Muscle layer of colon (tissue), 2 donors: ENCODE measurements at regions not wholly inside any gene's neighbourhood (a gene's known extent, or its start where the extent isn't known, plus 50 kb on each side); places are given as distances from the start of the nearest gene placed in this dataset.
"Not testable (repeated sequence)": the region's sequence is repeated elsewhere in the genome, so short reads cannot be mapped to it uniquely, and the experiment has no call there.

ENCODE experiments used
- H3K27ac ChIP-seq: one replicate; pipeline ENCODE4 v1.7.0; 2013; ENCODE audit warnings: low read depth, mild to moderate bottlenecking, low read length, moderate library complexity
- H3K27me3 ChIP-seq, 2 donors: one replicate each; pipeline ENCODE4 v1.7.0; 2013; ENCODE audit warnings: low read length in 2 of 2, mild to moderate bottlenecking in 2 of 2; ENCODE audit not compliant: insufficient read depth in 2 of 2, control insufficient read depth in 1 of 2
- H3K36me3 ChIP-seq: one replicate; pipeline ENCODE4 v1.7.0; 2013; ENCODE audit warnings: mild to moderate bottlenecking, low read length; ENCODE audit not compliant: insufficient read depth
- H3K4me1 ChIP-seq: one replicate; pipeline ENCODE4 v1.7.0; 2013; ENCODE audit warnings: mild to moderate bottlenecking, low read length; ENCODE audit not compliant: insufficient read depth
- H3K4me3 ChIP-seq, 2 donors: one replicate each; pipeline ENCODE4 v1.7.0; 2013; ENCODE audit warnings: low read length in 2 of 2, low read depth in 1 of 2, mild to moderate bottlenecking in 1 of 2, moderate library complexity in 1 of 2
- H3K9ac ChIP-seq: one replicate; pipeline ENCODE4 v1.7.0; 2013; ENCODE audit warnings: low read length
- H3K9me3 ChIP-seq: one replicate; pipeline ENCODE4 v1.7.0; 2013; ENCODE audit warnings: mild to moderate bottlenecking, low read length
- donor health status: abdominal sarcoma.
- donor health status: Adenocarcinoma of cecum.

DNA sequence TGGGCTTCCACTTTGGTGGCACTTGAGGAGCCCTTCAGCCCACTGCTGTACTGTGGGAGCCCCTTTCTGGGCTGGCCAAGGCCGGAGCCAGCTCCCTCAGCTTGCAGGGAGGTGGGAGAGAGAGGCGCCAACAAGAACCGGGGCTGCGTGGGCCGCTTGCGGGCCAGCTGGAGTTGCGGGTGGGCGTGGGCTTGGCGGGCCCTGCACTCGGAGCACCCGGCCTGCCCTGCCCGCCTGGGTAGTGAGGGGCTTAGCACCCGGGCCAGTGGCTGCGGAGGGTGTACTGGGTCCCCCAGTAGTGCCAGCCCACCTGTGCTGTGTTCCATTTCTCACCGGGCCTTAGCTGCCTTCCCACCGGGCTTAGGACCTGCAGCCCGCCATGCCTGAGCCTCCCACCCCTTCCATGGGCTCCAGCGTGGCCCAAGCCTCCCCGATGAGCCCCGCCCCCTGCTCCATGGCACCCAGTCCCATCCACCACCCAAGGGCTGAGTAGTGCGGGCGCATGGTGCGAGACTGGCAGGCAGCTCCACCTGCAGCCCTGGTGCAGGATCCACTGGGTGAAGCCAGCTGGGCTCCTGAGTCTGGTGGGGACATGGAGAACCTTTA, 437.9 kb upstream of the API5 start:
- not testable (repeated sequence) for H3K9me3 ChIP-seq

DNA sequence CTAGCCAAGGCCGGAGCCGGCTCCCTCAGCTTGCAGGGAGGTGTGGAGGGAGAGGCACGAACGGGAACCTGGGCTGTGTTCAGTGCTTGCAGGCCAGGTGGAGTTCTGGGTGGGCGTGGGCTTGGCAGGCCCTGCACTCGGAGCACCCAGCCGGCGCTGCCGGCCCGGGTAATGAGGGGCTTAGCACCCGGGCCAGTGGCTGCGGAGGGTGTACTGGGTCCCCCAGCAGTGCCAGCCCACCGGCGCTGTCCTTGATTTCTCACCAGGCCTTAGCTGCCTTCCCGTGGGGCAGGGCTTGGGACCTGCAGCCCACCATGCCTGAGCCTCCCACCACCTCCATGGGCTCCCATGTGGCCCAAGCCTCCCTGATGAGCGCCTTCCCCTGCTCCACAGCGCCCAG, 430.5 kb upstream of the API5 start:
- H3K9ac ChIP-seq, H3K4me3 ChIP-seq, H3K27me3 ChIP-seq, H3K27ac ChIP-seq, H3K4me1 ChIP-seq, H3K9me3 ChIP-seq, H3K36me3 ChIP-seq: not testable (repeated sequence)

More for the DNA sequence above, 437.9 kb upstream of the API5 start:
- H3K4me3 ChIP-seq, H3K36me3 ChIP-seq, H3K4me1 ChIP-seq, H3K27ac ChIP-seq, H3K9ac ChIP-seq, H3K27me3 ChIP-seq: not testable (repeated sequence)

DNA sequence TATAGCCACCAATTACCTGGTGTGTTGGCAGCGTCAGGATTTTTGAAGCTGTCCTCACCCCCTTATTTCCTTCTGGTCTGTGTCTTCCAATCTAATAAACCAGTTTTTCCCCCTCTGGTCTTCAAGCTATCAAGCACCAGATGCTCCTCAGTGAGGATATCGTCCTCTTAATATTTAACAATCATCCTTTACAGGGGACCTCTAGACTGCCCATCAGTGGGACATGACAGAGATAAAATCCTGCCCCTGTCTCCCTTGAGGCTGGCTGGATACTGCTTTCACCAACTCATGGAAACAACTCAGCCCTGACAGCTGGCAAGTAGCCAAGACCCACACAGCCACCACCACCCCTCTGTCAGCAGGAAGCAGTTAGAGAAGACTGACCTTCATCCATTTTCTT, 421.0 kb upstream of the API5 start:
- no peak overlapping the region for H3K4me3 ChIP-seq
- H3K9me3 ChIP-seq: no peaks in the 10 kb centered on the region
- no peak overlapping the region for H3K27ac ChIP-seq
- H3K27me3 ChIP-seq: no peaks in the 10 kb centered on the region
- no peaks in the 10 kb centered on the region for H3K36me3 ChIP-seq
- no peak overlapping the region for H3K9ac ChIP-seq
- no peaks in the 10 kb centered on the region for H3K4me1 ChIP-seq

DNA sequence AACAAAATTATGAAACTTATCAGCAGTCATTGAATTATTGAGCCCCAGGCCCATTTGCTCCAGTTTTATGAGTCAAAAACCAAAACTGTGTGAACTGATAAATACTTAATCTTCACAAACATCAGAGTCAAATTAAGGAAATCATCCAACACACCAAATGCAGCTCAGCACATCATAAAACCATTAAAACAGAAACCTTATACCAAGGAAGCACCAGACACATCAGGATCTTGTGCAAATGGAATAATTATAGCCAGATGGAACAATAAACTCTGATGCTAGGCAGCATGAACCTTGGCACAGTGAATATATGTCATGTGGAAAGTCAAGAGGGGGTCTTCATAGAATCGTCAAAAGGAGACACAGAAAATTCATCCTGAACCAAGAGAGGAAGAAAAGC, 410.7 kb upstream of the API5 start:
- no peak overlapping the region for H3K9ac ChIP-seq
- H3K27ac ChIP-seq: no peak overlapping the region

DNA sequence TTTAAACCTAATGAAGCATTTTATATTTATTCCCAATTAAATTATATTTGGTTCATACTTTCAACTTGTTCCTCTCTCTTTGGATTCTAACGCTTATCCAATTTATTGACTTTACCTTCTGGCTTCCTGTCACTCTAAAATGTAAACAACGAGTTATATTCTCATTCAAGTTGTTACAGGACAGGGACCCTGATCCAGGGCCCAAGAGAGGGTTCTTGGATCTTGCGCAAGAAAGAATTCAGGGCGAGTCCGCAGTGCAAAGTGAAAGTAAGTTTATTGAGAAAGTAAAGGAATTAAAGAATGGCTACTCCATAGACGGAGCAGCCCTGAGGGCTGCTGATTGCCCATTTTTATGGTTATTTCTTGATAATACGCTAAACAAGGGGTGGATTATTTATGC, 405.6 kb upstream of the API5 start:
- Histone ChIP-seq H3K4me3 (no peak overlapping the region), H3K4me1 (no peaks in the 10 kb centered on the region), H3K9me3 (no peaks in the 10 kb centered on the region), H3K9ac (no peak overlapping the region), H3K27ac (no peak overlapping the region), H3K36me3 (no peaks in the 10 kb centered on the region), H3K27me3 (no peaks in the 10 kb centered on the region)

More for the DNA sequence above, 410.7 kb upstream of the API5 start:
- Histone ChIP-seq H3K4me1 (no peaks in the 10 kb centered on the region), H3K9me3 (no peaks in the 10 kb centered on the region), H3K4me3 (no peak overlapping the region), H3K36me3 (no peaks in the 10 kb centered on the region), H3K27me3 (no peaks in the 10 kb centered on the region)

DNA sequence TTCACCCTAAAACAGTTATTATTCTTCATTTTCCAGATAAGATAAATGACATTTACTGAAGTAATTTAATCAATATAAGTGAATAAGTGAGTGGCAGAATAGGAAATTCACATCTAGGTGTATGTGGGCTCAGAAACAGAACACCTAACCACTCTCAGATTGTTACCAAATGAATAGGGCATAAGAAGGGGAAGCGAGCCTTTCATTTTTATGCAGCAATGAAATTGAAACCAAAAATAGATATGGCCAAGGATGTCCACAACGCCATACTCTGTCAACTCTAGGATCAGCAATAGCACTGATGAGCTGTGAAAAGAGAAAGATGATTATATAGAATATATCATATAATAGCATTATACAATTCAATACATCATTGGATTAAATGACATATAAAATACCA, 398.1 kb upstream of the API5 start:
- no peaks in the 10 kb centered on the region for H3K27me3 ChIP-seq
- no peaks in the 10 kb centered on the region for H3K9me3 ChIP-seq
- H3K27ac ChIP-seq: no peak overlapping the region
- H3K36me3 ChIP-seq: no peaks in the 10 kb centered on the region
- no peak overlapping the region for H3K4me3 ChIP-seq
- H3K4me1 ChIP-seq: no peaks in the 10 kb centered on the region
- H3K9ac ChIP-seq: no peak overlapping the region

DNA sequence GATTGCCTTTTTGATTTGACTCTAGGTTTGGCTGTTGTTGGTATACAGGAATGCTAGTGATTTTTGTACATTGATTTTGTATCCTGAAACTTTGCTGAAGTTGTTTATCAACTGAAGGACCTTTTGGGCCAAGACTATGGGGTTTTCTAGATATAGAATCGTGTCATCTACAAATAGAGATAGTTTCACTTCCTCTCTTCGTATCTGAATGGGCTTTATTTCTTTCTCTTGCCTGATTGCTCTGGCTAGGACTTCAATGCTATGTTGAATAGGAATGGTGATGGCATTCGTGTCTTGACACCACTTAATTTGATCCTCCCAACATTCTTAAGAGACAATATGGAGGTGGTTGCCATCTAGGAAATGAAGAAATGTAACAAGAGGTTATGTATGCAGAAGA, 388.1 kb upstream of the API5 start:
- Histone ChIP-seq H3K9me3 (no peaks in the 10 kb centered on the region), H3K27me3 (no peaks in the 10 kb centered on the region), H3K36me3 (no peaks in the 10 kb centered on the region), H3K27ac (no peak overlapping the region), H3K9ac (no peak overlapping the region), H3K4me1 (no peaks in the 10 kb centered on the region), H3K4me3 (no peak overlapping the region)

DNA sequence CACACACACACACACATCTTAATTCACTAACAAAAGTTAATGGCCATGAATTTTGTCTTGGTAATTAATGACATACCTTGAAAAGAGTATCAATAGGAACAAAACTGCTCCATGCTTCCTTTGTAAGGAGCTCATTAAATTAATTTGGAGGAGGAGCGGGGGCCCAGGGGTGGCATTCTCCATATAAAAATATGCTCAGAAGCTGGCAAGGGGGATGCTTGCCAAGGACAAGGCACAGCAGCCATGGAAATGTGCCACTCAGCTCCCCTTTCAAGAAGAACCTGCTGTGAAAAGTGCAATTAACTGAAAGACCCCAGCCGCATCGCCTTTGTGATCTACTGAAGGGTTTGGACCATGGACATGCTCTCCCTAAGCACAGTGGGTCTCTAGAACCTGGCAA, 385.9 kb upstream of the API5 start:
- no peak overlapping the region for H3K27ac ChIP-seq
- no peak overlapping the region for H3K4me3 ChIP-seq
- no peaks in the 10 kb centered on the region for H3K9me3 ChIP-seq
- no peaks in the 10 kb centered on the region for H3K4me1 ChIP-seq
- no peak overlapping the region for H3K9ac ChIP-seq
- H3K27me3 ChIP-seq: no peaks in the 10 kb centered on the region
- no peaks in the 10 kb centered on the region for H3K36me3 ChIP-seq

DNA sequence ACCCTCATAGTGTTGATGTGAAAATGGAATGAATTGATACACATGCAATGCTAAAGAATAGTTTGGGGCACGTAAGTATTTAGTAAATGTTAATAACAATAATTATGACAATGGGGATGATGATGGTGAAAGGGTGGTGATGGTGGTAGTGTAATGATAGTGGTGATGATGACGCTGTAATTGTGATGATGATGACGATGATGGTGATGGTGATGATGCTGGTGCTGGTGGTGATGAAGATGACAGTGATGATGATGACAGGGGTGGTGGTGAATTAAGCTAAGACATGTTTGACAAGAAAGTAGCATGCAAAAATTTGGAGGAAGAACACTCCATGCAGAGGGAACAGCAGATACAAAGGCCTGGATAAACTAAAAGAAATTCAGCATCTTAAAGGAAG, 364.4 kb upstream of the API5 start:
- no peaks in the 10 kb centered on the region for H3K27me3 ChIP-seq
- H3K36me3 ChIP-seq: no peaks in the 10 kb centered on the region
- H3K27ac ChIP-seq: no peak overlapping the region
- H3K4me1 ChIP-seq: no peaks in the 10 kb centered on the region
- no peak overlapping the region for H3K4me3 ChIP-seq
- H3K9me3 ChIP-seq: no peaks in the 10 kb centered on the region
- no peak overlapping the region for H3K9ac ChIP-seq

DNA sequence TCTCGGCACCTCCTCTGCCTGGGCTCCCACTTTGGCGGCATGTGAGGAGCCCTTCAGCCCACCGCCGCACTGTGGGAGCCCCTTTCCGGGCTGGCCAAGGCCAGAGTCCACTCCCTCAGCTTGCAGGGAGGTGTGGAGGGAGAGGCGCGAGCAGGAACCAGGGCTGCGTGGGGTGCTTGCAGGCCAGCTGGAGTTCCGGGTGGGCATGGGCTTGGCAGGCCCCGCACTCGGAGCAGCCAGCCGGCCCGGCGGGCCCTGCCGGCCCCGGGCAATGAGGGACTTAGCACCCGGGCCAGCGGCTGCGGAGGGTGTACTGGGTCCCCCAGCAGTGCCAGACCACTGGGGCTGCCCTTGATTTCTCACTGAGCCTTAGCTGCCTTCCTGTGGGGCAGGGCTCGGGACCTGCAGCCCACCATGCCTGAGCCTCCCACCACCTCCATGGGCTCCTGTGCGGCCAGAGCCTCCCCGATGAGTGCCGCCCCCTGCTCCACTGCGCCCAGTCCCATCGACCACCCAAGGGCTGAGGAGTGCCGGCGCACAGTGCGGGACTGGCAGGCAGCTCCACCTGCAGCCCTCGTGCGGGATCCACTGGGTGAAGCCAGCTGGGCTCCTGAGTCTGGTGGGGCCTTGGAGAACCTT, 361.9 kb upstream of the API5 start:
- H3K9me3 ChIP-seq, H3K4me1 ChIP-seq, H3K4me3 ChIP-seq, H3K9ac ChIP-seq, H3K36me3 ChIP-seq, H3K27me3 ChIP-seq, H3K27ac ChIP-seq: not testable (repeated sequence)

DNA sequence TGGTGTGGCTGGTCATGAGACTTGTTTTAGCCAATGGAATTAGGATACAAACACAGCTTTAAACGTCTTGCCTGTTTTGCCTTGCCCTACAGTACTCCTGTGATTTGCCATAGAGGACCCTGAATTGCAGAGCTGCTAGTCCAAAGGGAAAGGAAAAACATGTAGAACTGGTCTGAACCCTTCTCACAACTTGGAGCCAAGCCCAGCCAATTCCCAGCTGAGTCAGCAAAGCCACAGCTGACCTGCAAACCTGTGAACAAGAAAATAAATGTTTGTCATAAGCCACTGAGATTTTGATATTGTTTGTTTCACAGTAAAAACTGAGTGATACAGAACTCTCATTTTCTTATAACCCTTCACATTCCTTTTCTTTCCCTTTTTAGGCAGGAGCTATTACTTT, 360.5 kb upstream of the API5 start:
- no peaks in the 10 kb centered on the region for H3K27me3 ChIP-seq
- no peak overlapping the region for H3K27ac ChIP-seq
- H3K9ac ChIP-seq: no peak overlapping the region
- H3K4me1 ChIP-seq: no peaks in the 10 kb centered on the region
- no peak overlapping the region for H3K4me3 ChIP-seq
- H3K36me3 ChIP-seq: no peaks in the 10 kb centered on the region
- H3K9me3 ChIP-seq: no peaks in the 10 kb centered on the region

DNA sequence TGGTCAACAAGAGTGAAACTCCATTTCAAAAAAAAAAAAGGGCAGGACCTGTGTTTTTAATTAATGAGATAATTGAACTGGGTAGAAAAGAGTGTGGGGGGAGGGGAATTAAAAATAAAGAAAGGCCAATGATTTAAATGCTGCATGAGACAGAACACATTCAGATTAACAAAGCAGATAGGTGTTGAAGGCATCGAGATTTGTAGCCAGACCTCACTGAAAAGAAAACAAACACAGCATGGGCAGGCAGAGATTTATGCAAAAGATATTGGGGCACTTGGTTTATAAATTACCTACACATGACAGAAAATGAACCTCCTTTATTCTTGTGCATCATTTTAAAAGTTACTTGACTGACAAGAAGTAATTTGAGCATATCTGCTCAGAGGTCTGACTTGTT, 354.0 kb upstream of the API5 start:
- H3K27ac ChIP-seq: no peak overlapping the region
- H3K36me3 ChIP-seq: no peaks in the 10 kb centered on the region
- H3K9ac ChIP-seq: no peak overlapping the region
- no peak overlapping the region for H3K4me3 ChIP-seq
- no peaks in the 10 kb centered on the region for H3K27me3 ChIP-seq
- H3K4me1 ChIP-seq: no peaks in the 10 kb centered on the region
- peaks cover 4% of the 10 kb centered on the region for H3K9me3 ChIP-seq
